ENCODE measurements at regions not wholly inside any gene's neighbourhood (a gene's known extent, or its start where the extent isn't known, plus 50 kb on each side); places are given as distances from the start of the nearest gene placed in this dataset.

DNA sequence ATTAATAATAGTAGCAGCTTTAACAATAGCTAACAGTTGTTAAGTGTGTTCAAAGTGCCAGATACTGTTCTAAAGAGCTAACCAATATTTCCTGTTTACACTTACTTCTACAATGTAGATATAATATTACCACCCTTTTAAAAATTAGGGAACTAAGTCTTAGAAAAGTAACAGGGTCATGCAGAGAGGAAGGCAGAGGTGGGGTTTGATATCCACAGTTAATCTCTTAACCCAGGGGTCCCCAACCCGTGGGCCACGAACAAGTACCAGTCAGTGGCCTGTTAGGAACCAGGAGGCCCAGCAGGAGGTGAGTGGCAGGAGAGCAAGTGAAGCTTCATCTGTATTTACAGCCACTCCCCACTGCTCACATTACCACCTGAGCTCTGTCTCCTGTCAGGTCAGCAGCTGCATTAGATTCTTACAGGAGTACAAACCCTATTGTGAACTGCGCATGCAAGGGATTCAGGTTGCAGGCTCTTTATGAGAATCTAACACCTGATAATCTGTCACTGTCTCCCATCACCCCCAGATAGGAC lies 89.1 kb downstream of the ACTL7B start:
- WGBS = 76% methylated on average over 3 of the region's 3 CpGs
- DNase-seq (ENCODE audit: low spot score) = no peak
- H3K9me3 ChIP-seq (ENCODE audit: control insufficient read depth in 4 of 4, low read length in 3 of 4) = peaks cover 2 to 4% (median 3%) of the 10 kb centered on the region in 4 donors
- H3K36me3 ChIP-seq (ENCODE audit: control insufficient read depth in 4 of 4, insufficient read depth in 3 of 4, low read depth in 1 of 4, low read length in 3 of 4) = no peaks in the 10 kb centered on the region
- H3K27me3 ChIP-seq (ENCODE audit: control insufficient read depth in 4 of 4, insufficient read depth in 4 of 4, low read length in 3 of 4) = no peaks in the 10 kb centered on the region
- TF ChIP-seq, protein P1, sequence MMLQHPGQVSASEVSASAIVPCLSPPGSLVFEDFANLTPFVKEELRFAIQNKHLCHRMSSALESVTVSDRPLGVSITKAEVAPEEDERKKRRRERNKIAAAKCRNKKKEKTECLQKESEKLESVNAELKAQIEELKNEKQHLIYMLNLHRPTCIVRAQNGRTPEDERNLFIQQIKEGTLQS (IDR thresholded peaks at IDR 0.05) = no peak
- TF ChIP-seq FOXA1 (IDR thresholded peaks at IDR 0.05) = no peak
- no peak for TF ChIP-seq JUND (IDR thresholded peaks at IDR 0.05)
- TF ChIP-seq HNF4A (conservative IDR thresholded peaks at IDR 0.05) = no peak
- TF ChIP-seq RXRA (IDR thresholded peaks at IDR 0.05) = no peak
- TF ChIP-seq, protein P2, sequence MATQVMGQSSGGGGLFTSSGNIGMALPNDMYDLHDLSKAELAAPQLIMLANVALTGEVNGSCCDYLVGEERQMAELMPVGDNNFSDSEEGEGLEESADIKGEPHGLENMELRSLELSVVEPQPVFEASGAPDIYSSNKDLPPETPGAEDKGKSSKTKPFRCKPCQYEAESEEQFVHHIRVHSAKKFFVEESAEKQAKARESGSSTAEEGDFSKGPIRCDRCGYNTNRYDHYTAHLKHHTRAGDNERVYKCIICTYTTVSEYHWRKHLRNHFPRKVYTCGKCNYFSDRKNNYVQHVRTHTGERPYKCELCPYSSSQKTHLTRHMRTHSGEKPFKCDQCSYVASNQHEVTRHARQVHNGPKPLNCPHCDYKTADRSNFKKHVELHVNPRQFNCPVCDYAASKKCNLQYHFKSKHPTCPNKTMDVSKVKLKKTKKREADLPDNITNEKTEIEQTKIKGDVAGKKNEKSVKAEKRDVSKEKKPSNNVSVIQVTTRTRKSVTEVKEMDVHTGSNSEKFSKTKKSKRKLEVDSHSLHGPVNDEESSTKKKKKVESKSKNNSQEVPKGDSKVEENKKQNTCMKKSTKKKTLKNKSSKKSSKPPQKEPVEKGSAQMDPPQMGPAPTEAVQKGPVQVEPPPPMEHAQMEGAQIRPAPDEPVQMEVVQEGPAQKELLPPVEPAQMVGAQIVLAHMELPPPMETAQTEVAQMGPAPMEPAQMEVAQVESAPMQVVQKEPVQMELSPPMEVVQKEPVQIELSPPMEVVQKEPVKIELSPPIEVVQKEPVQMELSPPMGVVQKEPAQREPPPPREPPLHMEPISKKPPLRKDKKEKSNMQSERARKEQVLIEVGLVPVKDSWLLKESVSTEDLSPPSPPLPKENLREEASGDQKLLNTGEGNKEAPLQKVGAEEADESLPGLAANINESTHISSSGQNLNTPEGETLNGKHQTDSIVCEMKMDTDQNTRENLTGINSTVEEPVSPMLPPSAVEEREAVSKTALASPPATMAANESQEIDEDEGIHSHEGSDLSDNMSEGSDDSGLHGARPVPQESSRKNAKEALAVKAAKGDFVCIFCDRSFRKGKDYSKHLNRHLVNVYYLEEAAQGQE (IDR thresholded peaks at IDR 0.05) = no peak
- TF ChIP-seq, protein P3, sequence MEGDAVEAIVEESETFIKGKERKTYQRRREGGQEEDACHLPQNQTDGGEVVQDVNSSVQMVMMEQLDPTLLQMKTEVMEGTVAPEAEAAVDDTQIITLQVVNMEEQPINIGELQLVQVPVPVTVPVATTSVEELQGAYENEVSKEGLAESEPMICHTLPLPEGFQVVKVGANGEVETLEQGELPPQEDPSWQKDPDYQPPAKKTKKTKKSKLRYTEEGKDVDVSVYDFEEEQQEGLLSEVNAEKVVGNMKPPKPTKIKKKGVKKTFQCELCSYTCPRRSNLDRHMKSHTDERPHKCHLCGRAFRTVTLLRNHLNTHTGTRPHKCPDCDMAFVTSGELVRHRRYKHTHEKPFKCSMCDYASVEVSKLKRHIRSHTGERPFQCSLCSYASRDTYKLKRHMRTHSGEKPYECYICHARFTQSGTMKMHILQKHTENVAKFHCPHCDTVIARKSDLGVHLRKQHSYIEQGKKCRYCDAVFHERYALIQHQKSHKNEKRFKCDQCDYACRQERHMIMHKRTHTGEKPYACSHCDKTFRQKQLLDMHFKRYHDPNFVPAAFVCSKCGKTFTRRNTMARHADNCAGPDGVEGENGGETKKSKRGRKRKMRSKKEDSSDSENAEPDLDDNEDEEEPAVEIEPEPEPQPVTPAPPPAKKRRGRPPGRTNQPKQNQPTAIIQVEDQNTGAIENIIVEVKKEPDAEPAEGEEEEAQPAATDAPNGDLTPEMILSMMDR (IDR thresholded peaks at IDR 0.05; ENCODE audit: low read depth, low read length, missing input control) = no peak
- TF ChIP-seq SP1 (IDR thresholded peaks at IDR 0.05) = no peak
- TF ChIP-seq, protein P4, sequence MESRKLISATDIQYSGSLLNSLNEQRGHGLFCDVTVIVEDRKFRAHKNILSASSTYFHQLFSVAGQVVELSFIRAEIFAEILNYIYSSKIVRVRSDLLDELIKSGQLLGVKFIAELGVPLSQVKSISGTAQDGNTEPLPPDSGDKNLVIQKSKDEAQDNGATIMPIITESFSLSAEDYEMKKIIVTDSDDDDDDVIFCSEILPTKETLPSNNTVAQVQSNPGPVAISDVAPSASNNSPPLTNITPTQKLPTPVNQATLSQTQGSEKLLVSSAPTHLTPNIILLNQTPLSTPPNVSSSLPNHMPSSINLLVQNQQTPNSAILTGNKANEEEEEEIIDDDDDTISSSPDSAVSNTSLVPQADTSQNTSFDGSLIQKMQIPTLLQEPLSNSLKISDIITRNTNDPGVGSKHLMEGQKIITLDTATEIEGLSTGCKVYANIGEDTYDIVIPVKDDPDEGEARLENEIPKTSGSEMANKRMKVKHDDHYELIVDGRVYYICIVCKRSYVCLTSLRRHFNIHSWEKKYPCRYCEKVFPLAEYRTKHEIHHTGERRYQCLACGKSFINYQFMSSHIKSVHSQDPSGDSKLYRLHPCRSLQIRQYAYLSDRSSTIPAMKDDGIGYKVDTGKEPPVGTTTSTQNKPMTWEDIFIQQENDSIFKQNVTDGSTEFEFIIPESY (IDR thresholded peaks at IDR 0.05) = no peak
- no peak for TF ChIP-seq GABPA (IDR thresholded peaks at IDR 0.05 in 1 of 2, conservative IDR thresholded peaks at IDR 0.05 in 1 of 2)
- TF ChIP-seq YY1 (IDR thresholded peaks at IDR 0.05) = no peak
- H3K4me1 ChIP-seq (ENCODE audit: control insufficient read depth in 4 of 4, insufficient read depth in 4 of 4, low read length in 3 of 4) = no peaks in the 10 kb centered on the region
- no peak overlapping the region for H3K4me3 ChIP-seq (ENCODE audit: low read depth in 1 of 3, low read length in 3 of 3)
- H3K27ac ChIP-seq (ENCODE audit: low read depth in 1 of 2, low read length in 2 of 2) = no peak overlapping the region
- no peak overlapping the region for H3K9ac ChIP-seq (ENCODE audit: low read depth in 1 of 2, low read length in 2 of 2)

DNA sequence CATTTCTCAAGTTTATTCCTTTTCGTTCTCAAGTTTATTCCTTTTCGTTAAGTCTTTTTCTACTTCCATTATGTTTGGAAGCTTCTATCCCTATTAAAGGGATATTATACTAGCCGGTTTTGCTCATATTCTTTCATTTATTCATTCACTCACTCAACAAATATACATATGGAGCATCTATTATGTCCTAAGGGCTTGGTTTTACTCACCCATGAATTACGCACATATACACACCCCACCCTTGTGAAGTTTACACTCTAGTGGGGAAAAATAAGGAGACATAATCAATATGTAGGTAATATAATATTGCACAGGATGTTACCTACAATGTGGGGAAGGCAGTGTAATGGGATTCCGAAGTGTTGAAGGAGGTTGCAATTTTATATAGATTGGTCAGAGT lies 90.5 kb downstream of the ACTL7B start:
- Histone ChIP-seq H3K4me1 (ENCODE audit: control insufficient read depth in 4 of 4, insufficient read depth in 4 of 4, low read length in 3 of 4) (no peaks in the 10 kb centered on the region), H3K27me3 (ENCODE audit: control insufficient read depth in 4 of 4, insufficient read depth in 4 of 4, low read length in 3 of 4) (no peaks in the 10 kb centered on the region), H3K36me3 (ENCODE audit: control insufficient read depth in 4 of 4, insufficient read depth in 3 of 4, low read depth in 1 of 4, low read length in 3 of 4) (no peaks in the 10 kb centered on the region), H3K9ac (ENCODE audit: low read depth in 1 of 2, low read length in 2 of 2) (no peak overlapping the region), H3K9me3 (ENCODE audit: control insufficient read depth in 4 of 4, low read length in 3 of 4) (peaks cover 2 to 4% (median 3%) of the 10 kb centered on the region in 4 donors), H3K27ac (ENCODE audit: low read depth in 1 of 2, low read length in 2 of 2) (no peak overlapping the region), H3K4me3 (ENCODE audit: low read depth in 1 of 3, low read length in 3 of 3) (no peak overlapping the region)
- no peak for DNase-seq (ENCODE audit: low spot score)
- WGBS = 88% methylated on average over 5 of the region's 5 CpGs
- no peak for TF ChIP-seq EGR1 (IDR thresholded peaks at IDR 0.05; ENCODE audit: low read depth in 2 of 2)
- no peak for TF ChIP-seq FOXA2 (IDR thresholded peaks at IDR 0.05)
- no peak for TF ChIP-seq RAD21 (IDR thresholded peaks at IDR 0.05)
- no peak for TF ChIP-seq HNF4G (IDR thresholded peaks at IDR 0.05)
- no peak for TF ChIP-seq TAF1 (conservative IDR thresholded peaks at IDR 0.05)
- TF ChIP-seq, protein P5, sequence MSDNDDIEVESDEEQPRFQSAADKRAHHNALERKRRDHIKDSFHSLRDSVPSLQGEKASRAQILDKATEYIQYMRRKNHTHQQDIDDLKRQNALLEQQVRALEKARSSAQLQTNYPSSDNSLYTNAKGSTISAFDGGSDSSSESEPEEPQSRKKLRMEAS (IDR thresholded peaks at IDR 0.05) = no peak
- TF ChIP-seq FOXA1 (IDR thresholded peaks at IDR 0.05) = no peak
- TF ChIP-seq SP1 (IDR thresholded peaks at IDR 0.05) = no peak
- TF ChIP-seq, protein P3 (IDR thresholded peaks at IDR 0.05; ENCODE audit: low read depth, low read length, missing input control) = no peak
- TF ChIP-seq HNF4A (conservative IDR thresholded peaks at IDR 0.05) = no peak
- TF ChIP-seq JUND (IDR thresholded peaks at IDR 0.05) = no peak
- TF ChIP-seq GABPA (IDR thresholded peaks at IDR 0.05 in 1 of 2, conservative IDR thresholded peaks at IDR 0.05 in 1 of 2) = no peak
- TF ChIP-seq, protein P1 (IDR thresholded peaks at IDR 0.05) = no peak
- no peak for TF ChIP-seq YY1 (IDR thresholded peaks at IDR 0.05)
